Skeletal muscle cell (primary cell): ENCODE measurements at regions not wholly inside any gene's neighbourhood (a gene's known extent, or its start where the extent isn't known, plus 50 kb on each side); places are given as distances from the start of the nearest gene placed in this dataset.

Source experiments
- DNase-seq: peaks from one replicate; pipeline ENCODE4 v3.0.0-alpha.2; 2010; ENCODE audit warnings: low read depth
- H3K4me3 ChIP-seq: 2 replicates; pipeline ENCODE4 v1.5.1; 2011; ENCODE audit warnings: low read depth, mild to moderate bottlenecking, control low read depth, low read length, moderate library complexity

DNA sequence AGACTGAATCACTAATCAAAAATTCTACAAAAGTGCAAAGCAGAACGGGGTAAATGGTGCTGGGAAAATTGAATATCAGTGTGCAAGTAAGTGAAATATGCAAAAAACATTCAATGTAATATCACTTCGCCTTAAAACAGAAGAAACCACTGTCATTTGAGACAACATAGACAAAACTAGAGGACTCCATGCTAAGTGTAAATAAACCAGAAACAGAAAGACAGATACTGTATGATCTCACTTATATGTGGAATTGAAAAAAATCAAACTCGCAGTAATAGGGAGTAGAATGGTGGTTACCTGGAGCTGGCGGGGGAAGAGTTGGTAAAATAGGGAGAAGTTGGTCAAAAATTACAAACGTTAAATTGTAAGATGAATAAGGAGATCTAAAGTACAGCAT, 1420.0 kb upstream of the CDH2 start:
- H3K4me3 ChIP-seq = no peak overlapping the region
- no peak for DNase-seq

DNA sequence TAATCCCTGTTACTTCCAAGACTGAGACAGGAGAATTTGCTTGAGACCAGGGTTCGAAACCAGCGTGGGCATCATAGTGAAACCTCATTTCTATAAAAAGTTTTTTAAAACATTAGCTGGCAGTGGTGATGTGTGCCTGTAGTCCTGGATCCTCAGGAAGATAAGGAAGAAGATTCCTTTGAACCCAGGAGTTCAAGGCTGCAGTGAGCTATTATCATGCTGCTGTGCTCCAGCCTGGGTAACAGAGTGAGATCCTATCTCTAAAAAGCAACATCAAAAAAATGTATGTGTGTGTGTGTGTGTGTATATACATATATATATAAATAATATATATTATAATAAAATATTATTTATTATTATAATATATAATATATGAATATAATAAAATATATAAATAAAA, 1417.6 kb upstream of the CDH2 start:
- no peak overlapping the region for H3K4me3 ChIP-seq
- no peak for DNase-seq

- no peak for DNase-seq
- no peak overlapping the region for H3K4me3 ChIP-seq
Measured at GRCh38 chr18:29588446-29589100, 1411.6 kb upstream of the CDH2 start.

DNA sequence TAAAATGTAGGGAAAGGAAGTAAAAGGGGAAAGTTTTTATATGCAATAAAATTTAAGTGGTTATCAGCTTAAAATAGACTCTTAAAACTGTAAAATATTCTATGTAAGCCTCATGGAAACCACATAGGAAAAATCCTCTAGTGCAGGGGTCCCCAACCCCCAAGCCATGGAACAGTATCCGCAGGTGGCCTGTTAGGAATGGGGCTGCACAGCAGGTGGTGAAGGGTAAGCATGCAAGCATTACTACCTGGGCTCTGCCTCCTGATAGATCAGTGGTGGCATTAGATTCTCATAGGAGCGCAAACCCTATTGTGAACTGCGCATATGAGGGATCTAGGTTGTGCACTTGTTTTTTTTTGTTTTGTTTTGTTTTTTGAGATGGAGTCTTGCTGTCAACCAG, 1409.3 kb upstream of the CDH2 start:
- no peak overlapping the region for H3K4me3 ChIP-seq
- DNase-seq = no peak

DNA sequence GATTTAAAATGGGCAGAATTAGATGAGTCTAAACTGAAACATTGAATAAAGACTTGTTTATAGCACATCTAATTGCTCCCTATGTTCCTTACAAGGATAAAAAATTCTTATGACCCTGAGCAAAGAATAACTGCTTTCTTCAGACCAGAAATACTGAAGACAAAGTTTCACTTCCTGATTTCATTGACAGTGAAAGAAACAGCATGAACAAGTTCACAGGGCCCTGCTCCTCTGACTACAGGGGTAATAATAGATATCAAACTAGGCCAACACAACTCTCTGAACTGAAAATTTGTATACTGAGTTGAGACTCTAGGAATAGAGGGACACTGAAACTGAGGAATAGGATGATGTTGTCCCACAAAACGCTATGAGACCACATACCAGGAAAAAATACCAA, 1383.3 kb upstream of the CDH2 start:
- DNase-seq = no peak
- H3K4me3 ChIP-seq = no peak overlapping the region

- no peak for DNase-seq
- H3K4me3 ChIP-seq = no peak overlapping the region
Measured at GRCh38 chr18:29556070-29556469, 1379.1 kb upstream of the CDH2 start.

DNA sequence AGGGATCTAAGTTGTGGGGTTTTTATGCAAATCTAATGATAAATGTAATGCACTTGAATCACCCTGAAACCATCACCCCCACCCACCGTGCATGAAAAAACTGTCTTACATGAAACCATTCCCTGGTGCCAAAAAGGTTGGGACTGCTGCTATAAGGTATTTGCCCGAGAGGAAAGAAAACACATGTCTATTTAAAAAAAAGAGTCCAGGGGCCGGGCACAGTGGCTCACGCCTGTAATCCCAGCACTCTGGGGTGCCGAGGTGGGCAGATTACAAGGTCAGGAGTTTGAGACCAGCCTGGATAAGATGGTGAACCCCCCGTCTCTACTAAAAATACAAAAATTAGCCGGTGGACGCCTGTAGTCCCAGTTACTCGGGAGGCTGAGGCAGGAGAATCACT, 1372.8 kb upstream of the CDH2 start:
- no peak for DNase-seq
- H3K4me3 ChIP-seq = no peak overlapping the region

GRCh38 chr18:29547626-29548025, 1370.7 kb upstream of the CDH2 start:
- DNase-seq = no peak
- H3K4me3 ChIP-seq = no peak overlapping the region

DNA sequence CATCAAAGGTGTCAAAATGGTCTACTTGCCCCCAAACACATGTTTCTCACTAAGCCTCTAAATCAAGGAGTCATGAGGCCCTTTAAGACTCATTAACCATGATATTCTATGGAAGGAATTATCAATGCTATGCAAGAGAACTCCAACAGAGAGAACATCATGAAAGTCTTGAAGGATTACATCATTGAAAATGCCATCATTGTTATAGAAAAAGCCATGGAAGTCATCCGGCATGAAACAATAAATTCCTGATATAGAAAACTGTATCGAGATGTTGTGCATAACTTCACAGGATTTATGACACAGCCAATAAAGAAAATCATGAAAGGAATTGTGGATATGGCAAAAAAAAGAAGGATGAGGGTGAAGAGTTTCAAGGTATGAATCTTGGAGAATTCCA, 1363.6 kb upstream of the CDH2 start:
- no peak for DNase-seq

GRCh38 chr18:29531746-29532145, 1354.8 kb upstream of the CDH2 start:
- no peak for DNase-seq
- H3K4me3 ChIP-seq = no peak overlapping the region

More for the DNA sequence above, 1363.6 kb upstream of the CDH2 start:
- no peak overlapping the region for H3K4me3 ChIP-seq

- no peak overlapping the region for H3K4me3 ChIP-seq
- no peak for DNase-seq
Measured at GRCh38 chr18:29523371-29523770, 1346.4 kb upstream of the CDH2 start.

- H3K4me3 ChIP-seq = no peak overlapping the region
- no peak for DNase-seq
Measured at GRCh38 chr18:29512761-29513160, 1335.8 kb upstream of the CDH2 start.

GRCh38 chr18:29512203-29512602, 1335.3 kb upstream of the CDH2 start:
- H3K4me3 ChIP-seq = no peak overlapping the region
- DNase-seq = no peak

- DNase-seq = peak; percentile 71
Measured at GRCh38 chr18:29501952-29502351, 1325.0 kb upstream of the CDH2 start.

GRCh38 chr18:29496152-29496680, 1319.3 kb upstream of the CDH2 start:
- H3K4me3 ChIP-seq = no peak overlapping the region
- no peak for DNase-seq

More at GRCh38 chr18:29501952-29502351, 1325.0 kb upstream of the CDH2 start:
- no peak overlapping the region for H3K4me3 ChIP-seq

- DNase-seq = no peak
- H3K4me3 ChIP-seq = no peak overlapping the region
Measured at GRCh38 chr18:29494371-29494770, 1317.4 kb upstream of the CDH2 start.

DNA sequence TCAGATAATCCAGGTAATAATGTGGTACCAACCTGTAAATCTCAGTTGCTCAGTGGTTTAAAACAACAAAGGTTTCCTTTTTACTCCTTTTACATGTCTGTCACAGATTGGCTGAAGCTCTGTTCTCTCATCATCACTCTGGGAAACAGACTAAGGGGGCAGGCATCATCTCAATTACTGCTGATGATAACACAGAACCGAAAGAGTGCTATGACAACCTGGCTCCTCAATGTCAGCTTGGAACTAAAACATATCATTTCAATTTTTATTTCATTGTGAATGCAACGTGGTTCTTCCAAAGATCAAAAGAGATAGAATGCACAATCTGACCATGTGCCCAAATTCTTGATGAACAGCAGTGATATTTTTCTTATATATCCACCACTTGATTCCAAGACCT, 1315.0 kb upstream of the CDH2 start:
- DNase-seq = no peak
- no peak overlapping the region for H3K4me3 ChIP-seq

DNA sequence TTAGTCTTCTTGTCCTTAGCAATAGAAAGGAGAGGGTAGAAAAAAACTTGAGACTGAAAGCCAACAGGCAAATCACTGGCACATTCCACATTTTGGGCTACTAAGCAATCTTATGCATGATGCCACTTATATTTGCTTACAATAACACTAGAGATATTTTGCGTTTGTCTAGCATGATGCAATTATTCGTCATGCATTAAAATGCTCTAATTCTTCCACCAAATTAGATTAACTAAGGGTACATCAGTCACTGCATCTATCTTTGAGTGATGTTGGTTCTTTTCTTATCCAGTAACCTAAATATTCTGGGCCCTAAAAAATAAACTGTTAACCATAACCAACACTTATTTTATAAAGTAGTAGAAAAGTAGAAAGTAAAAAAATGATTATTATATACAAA, 1311.7 kb upstream of the CDH2 start:
- DNase-seq = no peak
- no peak overlapping the region for H3K4me3 ChIP-seq

DNA sequence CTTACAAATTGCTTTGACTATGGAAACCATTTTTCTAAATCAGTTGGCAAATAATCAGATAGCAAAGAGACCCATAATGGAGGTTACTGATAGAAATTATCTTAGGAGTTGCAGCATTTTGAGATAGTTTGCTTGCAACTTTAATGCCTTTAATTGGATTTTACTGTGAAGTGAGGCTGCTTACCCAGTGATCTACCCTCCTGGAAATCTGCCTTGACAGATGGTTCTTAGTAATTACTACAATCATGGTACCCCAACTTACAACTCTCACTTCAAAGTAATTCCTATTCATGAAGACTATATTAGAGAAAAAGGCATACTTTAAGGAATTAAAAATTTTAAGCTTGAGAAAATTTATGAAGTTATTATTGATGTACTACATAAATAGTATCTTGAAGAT, 1288.6 kb upstream of the CDH2 start:
- H3K4me3 ChIP-seq = no peak overlapping the region
- DNase-seq = no peak

- no peak overlapping the region for H3K4me3 ChIP-seq
- DNase-seq = no peak
Measured at GRCh38 chr18:29459972-29460371, 1283.0 kb upstream of the CDH2 start.

DNA sequence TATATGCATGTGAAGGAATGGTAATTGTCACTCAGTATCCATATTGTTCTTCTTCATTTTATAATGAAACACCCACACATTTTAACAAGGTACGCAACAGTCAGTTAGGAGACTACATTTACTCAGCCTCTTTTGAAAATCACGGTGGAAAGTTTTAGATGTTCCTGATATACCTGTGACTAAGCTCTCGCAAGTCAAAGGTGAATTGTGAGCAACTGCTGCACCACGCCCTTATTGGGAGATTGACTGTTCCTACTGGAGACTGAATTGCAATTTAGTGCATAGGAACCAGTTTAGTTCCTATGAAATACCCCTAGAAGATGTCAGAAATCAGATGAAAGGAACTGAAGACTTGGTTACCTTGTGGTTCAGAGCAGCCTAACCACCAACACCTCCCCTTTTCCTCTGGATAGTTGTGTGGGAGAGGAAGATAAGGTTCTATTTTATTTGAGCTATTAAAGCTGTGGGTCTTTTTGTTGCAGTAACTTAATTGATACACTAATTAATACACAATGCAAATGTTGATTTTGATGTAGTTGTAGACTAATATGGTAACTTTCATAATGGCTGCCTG, 1280.5 kb upstream of the CDH2 start:
- H3K4me3 ChIP-seq = no peak overlapping the region
- no peak for DNase-seq
